HepG2 (cell line): ENCODE measurements at regions not wholly inside any gene's neighbourhood (a gene's known extent, or its start where the extent isn't known, plus 50 kb on each side); places are given as distances from the start of the nearest gene placed in this dataset.
A peak's percentile ranks its signal among the peaks of the same experiment; 100 is the strongest.

Experiments
- ATAC-seq: fragments of 200-7000 bp; cut with Tn5 transposase; 3 replicates; pipeline ENCODE4 v1.9.1; 2020; ENCODE audit warnings: mild to moderate bottlenecking, moderate library complexity
- BruUV-seq: library from RNA; stranded (reverse); fragments of 400-500 nt; replicated peaks from 2 replicates; lab custom pipeline; 2021; lab: Mats Ljungman, UMichigan
- CTCF ChIA-PET: fragments of 300-600 bp; formaldehyde crosslinking; extraction: SDS; loops from one replicate; lab custom pipeline; 2021; ENCODE audit warnings: low total read pairs, inconsistent platforms, low intra/inter-chr PET ratio; lab: Yijun Ruan, JAX
- POLR2A ChIA-PET: fragments of 350-600 bp; sonication (Branson Sonifier 250); formaldehyde crosslinking; loops from one replicate; lab custom pipeline; 2020; ENCODE audit warnings: antibody characterized with exemption, inconsistent platforms; lab: Yijun Ruan, JAX
- DNase-seq: peaks from one replicate; pipeline ENCODE4 v3.0.0-alpha.2; 2015; ENCODE audit warnings: low spot score
- FAIRE-seq: peaks from 3 replicates; lab custom pipeline; 2011; peaks lifted over from hg19 to GRCh38; lab: Jason Lieb, UNC
- H2AFZ ChIP-seq: one replicate; pipeline ENCODE4 v1.6.1; 2011; ENCODE audit warnings: low read length, inconsistent platforms
- H3K27ac ChIP-seq: fragments of 300-600 bp; 3 replicates; pipeline ENCODE4 v1.8.0; 2011; ENCODE audit warnings: mixed run types, mild to moderate bottlenecking, mixed read lengths, low read length, inconsistent platforms; ENCODE audit not compliant: insufficient read depth; ENCODE audit errors: extremely low read length
- H3K27me3 ChIP-seq, 2 experiments: fragments of 200-600 bp in 1 of 2; 2 replicates in 1 of 2; 3 replicates in 1 of 2; pipeline versions ENCODE4 v1.6.0 to v1.8.0; 2011; ENCODE audit warnings: low read length in 2 of 2, mild to moderate bottlenecking in 2 of 2, moderate library complexity in 2 of 2, inconsistent platforms in 1 of 2; ENCODE audit not compliant: insufficient read depth in 2 of 2, control insufficient read depth in 1 of 2
- H3K36me3 ChIP-seq, 2 experiments: fragments of 200-600 bp in 1 of 2; replicated peaks in 1 of 2; 2 replicates in 1 of 2; 3 replicates in 1 of 2; pipeline versions ENCODE4 v1.5.1 to v1.8.0; 2011; ENCODE audit warnings: low read length in 2 of 2, inconsistent platforms in 1 of 2; ENCODE audit not compliant: insufficient read depth in 2 of 2, control insufficient read depth in 1 of 2
- H3K4me1 ChIP-seq: 2 replicates; pipeline ENCODE4 v1.5.1; 2012; ENCODE audit warnings: low read length, inconsistent platforms; ENCODE audit not compliant: insufficient read depth
- H3K4me2 ChIP-seq: 2 replicates; pipeline ENCODE4 v1.6.0; 2011; ENCODE audit warnings: low read depth, low read length, inconsistent platforms
- H3K4me3 ChIP-seq, 3 experiments: fragments of 200-600 bp in 1 of 3; sonication (generic), shearing (Covaris generic) in 1 of 3; replicated peaks in 1 of 3; 2 replicates each; pipeline ENCODE4 v1.5.1; 2011 to 2016; ENCODE audit warnings: low read length in 3 of 3, inconsistent platforms in 2 of 3, low read depth in 2 of 3, mild to moderate bottlenecking in 2 of 3, control low read depth in 1 of 3, mixed read lengths in 1 of 3; ENCODE audit not compliant: insufficient read depth in 1 of 3
- H3K79me2 ChIP-seq: one replicate; pipeline ENCODE4 v1.6.1; 2011; ENCODE audit warnings: low read length, inconsistent platforms; ENCODE audit not compliant: insufficient read depth
- H3K9ac ChIP-seq: 2 replicates; pipeline ENCODE4 v1.6.0; 2011; ENCODE audit warnings: mild to moderate bottlenecking, low read depth, low read length, inconsistent platforms; ENCODE audit not compliant: insufficient read depth
- H3K9me3 ChIP-seq: 2 replicates; pipeline ENCODE4 v1.5.1; 2012; ENCODE audit warnings: mild to moderate bottlenecking, low read length
- H4K20me1 ChIP-seq: 2 replicates; pipeline ENCODE4 v1.6.0; 2011; ENCODE audit warnings: inconsistent platforms, mild to moderate bottlenecking, low read length, moderate library complexity; ENCODE audit not compliant: insufficient read depth
- GZF1 ChIP-seq: sonication (generic); formaldehyde crosslinking; IDR thresholded peaks from 2 replicates; pipeline ENCODE4 v1.5.1; 2020; ENCODE audit warnings: mild to moderate bottlenecking, missing genetic modification reagents
- KMT2B ChIP-seq: IDR thresholded peaks from 2 replicates; pipeline ENCODE4 v1.6.1; 2016; ENCODE audit warnings: missing genetic modification reagents, missing compliant biosample characterization
- MXD1 ChIP-seq: sonication (generic); formaldehyde crosslinking; IDR thresholded peaks from 2 replicates; pipeline ENCODE4 v1.4.0; 2020; ENCODE audit warnings: mild to moderate bottlenecking, missing genetic modification reagents
- PAF1 ChIP-seq: IDR thresholded peaks from 2 replicates; pipeline ENCODE4 v1.6.1; 2016; ENCODE audit warnings: missing genetic modification reagents, missing compliant biosample characterization
- POLR2A ChIP-seq, 2 experiments: IDR thresholded peaks; 2 replicates each; pipeline ENCODE4 v1.6.1; 2011; ENCODE audit warnings: low read depth in 2 of 2, low read length in 2 of 2, mild to moderate bottlenecking in 1 of 2, moderate library complexity in 1 of 2; ENCODE audit not compliant: insufficient read depth in 1 of 2
- POLR2AphosphoS5 ChIP-seq: IDR thresholded peaks from 2 replicates; pipeline ENCODE4 v1.6.1; 2012; ENCODE audit warnings: low read depth, low read length
- POLR2G ChIP-seq: fragments of 200-400 bp; formaldehyde crosslinking; IDR thresholded peaks from 2 replicates; pipeline ENCODE4 v1.6.1; 2018; ENCODE audit warnings: mild to moderate bottlenecking, low read depth, low read length, moderate library complexity
- RBM22 ChIP-seq: fragments of 200-400 bp; formaldehyde crosslinking; optimal IDR thresholded peaks from 2 replicates; pipeline ENCODE3; 2017; ENCODE audit warnings: mild to moderate bottlenecking, low read length, moderate library complexity
- SAFB2 ChIP-seq: sonication (generic); formaldehyde crosslinking; IDR thresholded peaks from 2 replicates; pipeline ENCODE4 v1.5.1; 2020; ENCODE audit warnings: missing genetic modification reagents, low read depth, mild to moderate bottlenecking, borderline replicate concordance
- ZNF225 ChIP-seq: sonication (generic); formaldehyde crosslinking; IDR thresholded peaks from 2 replicates; pipeline ENCODE4 v1.4.0; 2020; ENCODE audit warnings: mild to moderate bottlenecking, missing genetic modification reagents
- ZNF331 ChIP-seq: sonication (generic); formaldehyde crosslinking; IDR thresholded peaks from 2 replicates; pipeline ENCODE4 v1.4.0; 2020; ENCODE audit warnings: missing genetic modification reagents
- ZNF446 ChIP-seq: sonication (generic); formaldehyde crosslinking; IDR thresholded peaks from 2 replicates; pipeline ENCODE4 v1.5.0; 2020; ENCODE audit warnings: mild to moderate bottlenecking, missing genetic modification reagents
- ZNF629 ChIP-seq: sonication (generic); formaldehyde crosslinking; conservative IDR thresholded peaks from 2 replicates; pipeline ENCODE4 v1.5.0; 2020; ENCODE audit warnings: missing genetic modification reagents
- WGBS: methylation state at CpG from one replicate; pipeline ENCODE4 v1.1.6; 2017; ENCODE audit warnings: low lambda C conversion rate; 5-methylcytosine and 5-hydroxymethylcytosine counted together
- in situ Hi-C: cut with HindIII; loops from 2 replicates; pipeline ENCODE4 v1.10.0; 2017; ENCODE audit warnings: low pct_unique_long_range_greater_than_20kb; ENCODE audit not compliant: extremely low pct_ligation_motif_present
- intact Hi-C: fragments of 100-400 bp; cut with micrococcal nuclease; formaldehyde crosslinking; loops from one replicate; pipeline ENCODE4 v1.10.0; 2022; ENCODE audit not compliant: unreplicated experiment

DNA sequence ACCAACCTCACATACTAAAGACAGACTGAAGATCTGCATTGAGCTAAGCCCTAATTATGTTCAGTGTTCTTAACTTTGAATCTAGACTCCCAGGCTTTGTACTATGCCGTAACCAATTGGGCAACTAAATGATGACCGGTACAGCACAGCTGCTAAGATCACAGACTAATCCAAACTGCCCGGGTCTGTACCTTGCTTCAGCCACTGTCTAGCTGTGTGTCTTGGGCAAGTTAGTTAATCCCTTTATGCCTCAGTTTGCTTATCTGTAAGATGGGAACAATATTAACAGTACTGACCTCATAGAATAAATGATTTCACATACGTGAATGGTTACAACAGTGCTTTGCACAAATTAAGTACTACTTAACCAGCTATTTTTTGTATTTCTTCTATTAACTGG, 205.8 kb upstream of the NFE2L3 start:
- in situ Hi-C loops, result no loop called here
- Histone ChIP-seq H3K36me3 (no peaks in the 10 kb centered on the region), H3K4me1 (peaks cover 22% of the 10 kb centered on the region), H3K27ac (no peak overlapping the region), H2AFZ (no peak overlapping the region), H3K9me3 (no peaks in the 10 kb centered on the region), H4K20me1 (no peaks in the 10 kb centered on the region), H3K79me2 (peaks cover 3% of the 10 kb centered on the region), H3K9ac (no peak overlapping the region), H3K27me3 (no peaks in the 10 kb centered on the region), H3K4me3 (no peak overlapping the region), H3K4me2 (no peak overlapping the region)
- ATAC-seq (no peak), DNase-seq (no peak), FAIRE-seq (no peak)
- TF ChIP-seq ZNF331, result no peak
- TF ChIP-seq ZNF225, result no peak
- TF ChIP-seq ZNF446 (CRISPR knock-in tag), result no peak
- TF ChIP-seq ZNF629 (CRISPR knock-in tag), result peak; percentile 72
- ChIA-PET CTCF (no interaction called here), POLR2A (no interaction called here)
- intact Hi-C loops, result no loop called here
- 50% methylated on average over 4 of the region's 4 CpGs for WGBS
- BruUV-seq, result no TSS peak

GRCh38 chr7:25947669-25948516, 204.1 kb upstream of the NFE2L3 start:
- peaks cover 3% of the 10 kb centered on the region for H3K79me2 ChIP-seq
- H3K9me3 ChIP-seq, result no peaks in the 10 kb centered on the region
- no peak overlapping the region for H2AFZ ChIP-seq
- intact Hi-C loops (no loop called here), in situ Hi-C loops (no loop called here)
- peaks cover 34% of the 10 kb centered on the region for H3K4me1 ChIP-seq
- H3K9ac ChIP-seq, result no peak overlapping the region
- WGBS, result 69% methylated on average over 13 of the region's 13 CpGs
- no peak overlapping the region for H3K4me2 ChIP-seq
- CTCF ChIA-PET, result no interaction called here
- no TSS peak for BruUV-seq
- H3K4me3 ChIP-seq, result no peak overlapping the region
- POLR2A ChIA-PET, result no interaction called here
- H4K20me1 ChIP-seq, result no peaks in the 10 kb centered on the region
- no peak for ATAC-seq
- no peak for FAIRE-seq
- no peak overlapping the region for H3K27ac ChIP-seq
- no peak for TF ChIP-seq GZF1 (CRISPR knock-in tag)
- TF ChIP-seq RBM22, result peak; percentile 64
- TF ChIP-seq KMT2B, result no peak
- 0 out of 2 replicates have a peak, but pooled peaks have one; percentile 55 for TF ChIP-seq PAF1 (CRISPR knock-in tag)
- TF ChIP-seq POLR2A (IDR thresholded peaks at IDR 0.05; ENCODE audit: insufficient read depth in 1 of 2, low read depth in 2 of 2, low read length in 2 of 2), result peak; percentile 32 to 40; a peak in 2 of 4 replicates
- 0 out of 2 replicates have a peak, but pooled peaks have one; percentile 10 for TF ChIP-seq SAFB2 (CRISPR knock-in tag)
- TF ChIP-seq POLR2AphosphoS5, result peak; percentile 10; the same call in 1 of the 2 replicates
- TF ChIP-seq MXD1, result no peak
- TF ChIP-seq POLR2G, result peak; percentile 6; the same call in 1 of the 2 replicates
- no peak for DNase-seq
- H3K36me3 ChIP-seq, result no peaks in the 10 kb centered on the region
- no peaks in the 10 kb centered on the region for H3K27me3 ChIP-seq
